ENCODE measurements at regions not wholly inside any gene's neighbourhood (a gene's known extent, or its start where the extent isn't known, plus 50 kb on each side); places are given as distances from the start of the nearest gene placed in this dataset.
"Not testable (repeated sequence)": the region's sequence is repeated elsewhere in the genome, so short reads cannot be mapped to it uniquely, and the experiment has no call there.

GRCh38 chr7:110432061-110432553 lies 658.8 kb upstream of the LRRN3 start:
- no peak overlapping the region for H3K27ac ChIP-seq
- H3K4me3 ChIP-seq (ENCODE audit: low read depth, low read length) = no peak overlapping the region
- no peaks in the 10 kb centered on the region for H3K9me3 ChIP-seq (ENCODE audit: control insufficient read depth, low read length)
- no peak for TF ChIP-seq CTCF (IDR thresholded peaks at IDR 0.05)
- H3K27me3 ChIP-seq (ENCODE audit: control insufficient read depth, insufficient read depth, low read length) = no peaks in the 10 kb centered on the region
- H2AFZ ChIP-seq = no peak overlapping the region
- H3K79me2 ChIP-seq = no peaks in the 10 kb centered on the region
- no peak overlapping the region for H3K4me2 ChIP-seq (ENCODE audit: low read length)
- H3K9ac ChIP-seq = no peak overlapping the region
- no peaks in the 10 kb centered on the region for H3K36me3 ChIP-seq (ENCODE audit: control insufficient read depth, insufficient read depth, low read length)
- no peaks in the 10 kb centered on the region for H3K4me1 ChIP-seq

GRCh38 chr7:110438926-110439325 lies 652.0 kb upstream of the LRRN3 start:
- H3K4me1 ChIP-seq; H3K27me3 ChIP-seq (ENCODE audit: control insufficient read depth, insufficient read depth, low read length); H2AFZ ChIP-seq; H3K4me2 ChIP-seq (ENCODE audit: low read length); H3K4me3 ChIP-seq (ENCODE audit: low read depth, low read length); H3K9me3 ChIP-seq (ENCODE audit: control insufficient read depth, low read length); H3K27ac ChIP-seq; H3K36me3 ChIP-seq (ENCODE audit: control insufficient read depth, insufficient read depth, low read length); H3K9ac ChIP-seq; H3K79me2 ChIP-seq: not testable (repeated sequence)

- H3K36me3 ChIP-seq (ENCODE audit: control insufficient read depth, insufficient read depth, low read length) = no peaks in the 10 kb centered on the region
- H3K4me3 ChIP-seq (ENCODE audit: low read depth, low read length) = no peak overlapping the region
- no peaks in the 10 kb centered on the region for H3K9me3 ChIP-seq (ENCODE audit: control insufficient read depth, low read length)
- H3K4me2 ChIP-seq (ENCODE audit: low read length) = no peak overlapping the region
- no peak overlapping the region for H2AFZ ChIP-seq
- no peak for TF ChIP-seq CTCF (IDR thresholded peaks at IDR 0.05)
- H3K9ac ChIP-seq = no peak overlapping the region
- H3K4me1 ChIP-seq = no peaks in the 10 kb centered on the region
- H3K27ac ChIP-seq = no peak overlapping the region
- no peaks in the 10 kb centered on the region for H3K79me2 ChIP-seq
- no peaks in the 10 kb centered on the region for H3K27me3 ChIP-seq (ENCODE audit: control insufficient read depth, insufficient read depth, low read length)
Measured at GRCh38 chr7:110442381-110442837, 648.5 kb upstream of the LRRN3 start.

- no peaks in the 10 kb centered on the region for H3K79me2 ChIP-seq
- no peak overlapping the region for H3K27ac ChIP-seq
- no peak overlapping the region for H3K4me3 ChIP-seq (ENCODE audit: low read depth, low read length)
- H2AFZ ChIP-seq = no peak overlapping the region
- no peaks in the 10 kb centered on the region for H3K36me3 ChIP-seq (ENCODE audit: control insufficient read depth, insufficient read depth, low read length)
- no peaks in the 10 kb centered on the region for H3K9me3 ChIP-seq (ENCODE audit: control insufficient read depth, low read length)
- no peak for TF ChIP-seq CTCF (IDR thresholded peaks at IDR 0.05)
- no peak overlapping the region for H3K4me2 ChIP-seq (ENCODE audit: low read length)
- no peaks in the 10 kb centered on the region for H3K4me1 ChIP-seq
- H3K27me3 ChIP-seq (ENCODE audit: control insufficient read depth, insufficient read depth, low read length) = no peaks in the 10 kb centered on the region
- no peak overlapping the region for H3K9ac ChIP-seq
Measured at GRCh38 chr7:110446658-110447057, 644.3 kb upstream of the LRRN3 start.

- no peak overlapping the region for H3K4me2 ChIP-seq (ENCODE audit: low read length)
- H3K36me3 ChIP-seq (ENCODE audit: control insufficient read depth, insufficient read depth, low read length) = no peaks in the 10 kb centered on the region
- H3K9me3 ChIP-seq (ENCODE audit: control insufficient read depth, low read length) = no peaks in the 10 kb centered on the region
- no peak overlapping the region for H3K4me3 ChIP-seq (ENCODE audit: low read depth, low read length)
- H3K27me3 ChIP-seq (ENCODE audit: control insufficient read depth, insufficient read depth, low read length) = no peaks in the 10 kb centered on the region
- H3K4me1 ChIP-seq = no peaks in the 10 kb centered on the region
- no peak overlapping the region for H2AFZ ChIP-seq
- no peak for TF ChIP-seq CTCF (IDR thresholded peaks at IDR 0.05)
- H3K9ac ChIP-seq = no peak overlapping the region
- H3K79me2 ChIP-seq = no peaks in the 10 kb centered on the region
- H3K27ac ChIP-seq = no peak overlapping the region
Measured at GRCh38 chr7:110448918-110449317, 642.0 kb upstream of the LRRN3 start.
